ENCODE measurements at regions not wholly inside any gene's neighbourhood (a gene's known extent, or its start where the extent isn't known, plus 50 kb on each side); places are given as distances from the start of the nearest gene placed in this dataset.

- TF ChIP-seq CTCF (IDR thresholded peaks at IDR 0.05) (no peak), EZH2 (IDR thresholded peaks at IDR 0.05) (no peak), EZH2phosphoT487 (IDR thresholded peaks at IDR 0.05) (no peak)
Measured at GRCh38 chr10:63773962-63774361, 252.8 kb downstream of the REEP3 start.

Measured in neural progenitor cell (in vitro differentiated cells).